Adrenal gland (tissue), 9 donors: ENCODE measurements at regions not wholly inside any gene's neighbourhood (a gene's known extent, or its start where the extent isn't known, plus 50 kb on each side); places are given as distances from the start of the nearest gene placed in this dataset.

ENCODE experiments used
- DNase-seq, 7 donors: peaks; one replicate each; pipeline ENCODE4 v3.0.0-alpha.2; 2019 to 2020
- H3K27ac ChIP-seq, 5 donors: fragments of 200-600 bp; sonication (generic) in 4 of 5; 1 replicate in 3 of 5; 2 replicates in 2 of 5; pipeline versions ENCODE4 v1.5.1 to v1.8.0; 2016 to 2020; ENCODE audit warnings: mild to moderate bottlenecking in 1 of 5
- H3K27me3 ChIP-seq: fragments of 200-600 bp; 2 replicates; pipeline ENCODE4 v1.8.0; 2021
- H3K36me3 ChIP-seq, 2 donors: fragments of 200-600 bp; replicated peaks in 1 of 2; 1 replicate in 1 of 2; 2 replicates in 1 of 2; pipeline versions ENCODE4 v1.5.1 to v1.8.0; 2018 to 2022
- H3K4me1 ChIP-seq, 2 donors: fragments of 200-600 bp; replicated peaks in 1 of 2; 1 replicate in 1 of 2; 2 replicates in 1 of 2; pipeline versions ENCODE4 v1.5.1 to v1.8.0; 2018 to 2021
- H3K4me3 ChIP-seq, 4 donors: fragments of 200-600 bp; sonication (generic) in 3 of 4; one replicate each; pipeline ENCODE4 v1.5.1; 2016 to 2018
- H3K9me3 ChIP-seq, 3 donors: fragments of 200-600 bp; sonication (generic) in 1 of 3; replicated peaks in 1 of 3; 1 replicate in 2 of 3; 2 replicates in 1 of 3; pipeline versions ENCODE4 v1.5.1 to v1.8.0; 2016 to 2021
- POLR2A ChIP-seq, 2 donors: fragments of 450-650 bp; IDR thresholded peaks; one replicate each; pipeline ENCODE4 v1.6.1; 2017; ENCODE audit warnings: antibody characterized with exemption in 2 of 2, mild to moderate bottlenecking in 2 of 2, moderate library complexity in 1 of 2
- WGBS, 4 donors: extraction: QIAGEN DNeasy Blood & Tissue Kit in 2 of 4; methylation state at CpG; one replicate each; pipeline versions ENCODE4 v1.1.5 to v1.1.7; 2013 to 2017; 5-methylcytosine and 5-hydroxymethylcytosine counted together
- intact Hi-C, 2 donors: fragments of 100-400 bp; cut with DNase I; formaldehyde crosslinking; loops; one replicate each; pipeline versions ENCODE4 v1.14.1 to v1.15.0; 2022 to 2023
- TF ChIP-seq, protein P1 (sequence below), 6 experiments: fragments of 450-650 bp in 4 of 6; fragments of 200-600 bp in 2 of 6; sonication (generic) in 1 of 6; IDR thresholded peaks; 1 replicate in 5 of 6; 2 replicates in 1 of 6; pipeline versions ENCODE4 v1.5.1 to v1.8.0; 2016 to 2021; ENCODE audit warnings: antibody characterized with exemption in 6 of 6, mild to moderate bottlenecking in 2 of 6, moderate library complexity in 1 of 6
- donor health status: healthy with polysubstance abuse.
- donor health status: Bipolar disorder and iron deficiency.
- donor health status: DM: yes; HTN: yes; CAD: no.
- donor health status: DM: no; HTN: no; CAD: no.
- donor health status: DM: no; HTN: no; CAD: no.

- H3K4me3 ChIP-seq = no peak overlapping the region
- no peaks in the 10 kb centered on the region for H3K9me3 ChIP-seq
- H3K27ac ChIP-seq = no peak overlapping the region
- intact Hi-C loops = no loop called here
- H3K4me1 ChIP-seq = no peaks in the 10 kb centered on the region
- no peak for DNase-seq
- no peaks in the 10 kb centered on the region for H3K36me3 ChIP-seq
- H3K27me3 ChIP-seq = no peaks in the 10 kb centered on the region
- TF ChIP-seq, protein P1, sequence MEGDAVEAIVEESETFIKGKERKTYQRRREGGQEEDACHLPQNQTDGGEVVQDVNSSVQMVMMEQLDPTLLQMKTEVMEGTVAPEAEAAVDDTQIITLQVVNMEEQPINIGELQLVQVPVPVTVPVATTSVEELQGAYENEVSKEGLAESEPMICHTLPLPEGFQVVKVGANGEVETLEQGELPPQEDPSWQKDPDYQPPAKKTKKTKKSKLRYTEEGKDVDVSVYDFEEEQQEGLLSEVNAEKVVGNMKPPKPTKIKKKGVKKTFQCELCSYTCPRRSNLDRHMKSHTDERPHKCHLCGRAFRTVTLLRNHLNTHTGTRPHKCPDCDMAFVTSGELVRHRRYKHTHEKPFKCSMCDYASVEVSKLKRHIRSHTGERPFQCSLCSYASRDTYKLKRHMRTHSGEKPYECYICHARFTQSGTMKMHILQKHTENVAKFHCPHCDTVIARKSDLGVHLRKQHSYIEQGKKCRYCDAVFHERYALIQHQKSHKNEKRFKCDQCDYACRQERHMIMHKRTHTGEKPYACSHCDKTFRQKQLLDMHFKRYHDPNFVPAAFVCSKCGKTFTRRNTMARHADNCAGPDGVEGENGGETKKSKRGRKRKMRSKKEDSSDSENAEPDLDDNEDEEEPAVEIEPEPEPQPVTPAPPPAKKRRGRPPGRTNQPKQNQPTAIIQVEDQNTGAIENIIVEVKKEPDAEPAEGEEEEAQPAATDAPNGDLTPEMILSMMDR (IDR thresholded peaks at IDR 0.05) = no peak
Measured at GRCh38 chr2:208594642-208595385, 188.2 kb downstream of the PTH2R start.

DNA sequence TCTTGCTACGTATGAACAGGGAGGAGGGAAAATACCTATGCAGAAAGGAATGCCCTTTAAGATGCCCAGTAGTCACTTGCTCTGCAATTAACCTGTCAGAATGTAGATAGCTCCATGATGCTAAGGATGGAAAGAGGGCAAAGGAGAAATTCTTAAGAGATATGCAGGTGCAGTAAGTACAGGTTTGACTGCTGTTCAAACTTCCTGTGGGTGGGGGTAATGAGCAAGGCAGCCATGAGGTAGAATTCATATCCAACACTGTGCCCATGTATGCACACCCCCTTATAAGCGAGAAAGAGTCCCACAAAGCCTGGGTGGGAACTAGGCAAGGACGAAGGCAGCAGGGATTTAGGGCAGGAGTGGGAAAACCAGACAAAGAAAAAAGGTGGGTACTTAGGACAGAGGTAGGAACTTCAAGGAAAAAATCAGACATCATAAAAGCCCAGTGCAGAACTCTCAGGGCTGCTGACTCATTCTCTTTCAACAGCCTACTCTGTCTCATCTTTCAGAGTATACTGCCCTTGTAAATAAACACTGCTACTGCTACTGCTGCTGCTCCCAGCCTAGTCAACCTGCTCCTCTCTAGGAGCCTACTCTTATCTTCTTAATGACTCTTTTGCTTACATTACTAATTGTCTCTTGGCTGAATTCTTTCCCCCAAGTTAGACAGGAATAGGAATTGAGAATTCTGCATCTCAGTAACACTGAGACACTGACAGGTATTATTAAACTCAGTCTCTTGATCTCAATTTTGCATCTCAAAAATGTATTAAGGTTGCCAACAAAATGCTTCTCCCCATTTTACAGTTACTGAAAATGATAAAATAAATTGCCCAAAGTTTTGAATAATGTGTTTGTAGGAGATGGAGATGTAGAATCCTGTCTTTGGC is 189.0 kb downstream of the PTH2R start:
- intact Hi-C loops = no loop called here
- TF ChIP-seq POLR2A (IDR thresholded peaks at IDR 0.05) = no peak
- TF ChIP-seq, protein P1 (IDR thresholded peaks at IDR 0.05) = no peak
- H3K36me3 ChIP-seq = no peaks in the 10 kb centered on the region
- H3K4me1 ChIP-seq = no peaks in the 10 kb centered on the region
- WGBS, 4 donors = 54 to 64% (median 57%) methylated on average over 3 of the region's 3 CpGs
- H3K27me3 ChIP-seq = no peaks in the 10 kb centered on the region
- H3K9me3 ChIP-seq = no peaks in the 10 kb centered on the region
- no peak for DNase-seq
- H3K27ac ChIP-seq = no peak overlapping the region
- no peak overlapping the region for H3K4me3 ChIP-seq

- no peak for DNase-seq
- Histone ChIP-seq H3K27ac (no peak overlapping the region), H3K36me3 (no peaks in the 10 kb centered on the region), H3K9me3 (no peaks in the 10 kb centered on the region), H3K27me3 (no peaks in the 10 kb centered on the region), H3K4me1 (no peaks in the 10 kb centered on the region), H3K4me3 (no peak overlapping the region)
- no peak for TF ChIP-seq POLR2A (IDR thresholded peaks at IDR 0.05)
- TF ChIP-seq, protein P1 (IDR thresholded peaks at IDR 0.05) = no peak
- 66 to 77% (median 73%) methylated on average over 4 of the region's 4 CpGs for WGBS, 4 donors
- intact Hi-C loops = no loop called here
Measured at GRCh38 chr2:208607694-208608093, 201.1 kb downstream of the PTH2R start.

DNA sequence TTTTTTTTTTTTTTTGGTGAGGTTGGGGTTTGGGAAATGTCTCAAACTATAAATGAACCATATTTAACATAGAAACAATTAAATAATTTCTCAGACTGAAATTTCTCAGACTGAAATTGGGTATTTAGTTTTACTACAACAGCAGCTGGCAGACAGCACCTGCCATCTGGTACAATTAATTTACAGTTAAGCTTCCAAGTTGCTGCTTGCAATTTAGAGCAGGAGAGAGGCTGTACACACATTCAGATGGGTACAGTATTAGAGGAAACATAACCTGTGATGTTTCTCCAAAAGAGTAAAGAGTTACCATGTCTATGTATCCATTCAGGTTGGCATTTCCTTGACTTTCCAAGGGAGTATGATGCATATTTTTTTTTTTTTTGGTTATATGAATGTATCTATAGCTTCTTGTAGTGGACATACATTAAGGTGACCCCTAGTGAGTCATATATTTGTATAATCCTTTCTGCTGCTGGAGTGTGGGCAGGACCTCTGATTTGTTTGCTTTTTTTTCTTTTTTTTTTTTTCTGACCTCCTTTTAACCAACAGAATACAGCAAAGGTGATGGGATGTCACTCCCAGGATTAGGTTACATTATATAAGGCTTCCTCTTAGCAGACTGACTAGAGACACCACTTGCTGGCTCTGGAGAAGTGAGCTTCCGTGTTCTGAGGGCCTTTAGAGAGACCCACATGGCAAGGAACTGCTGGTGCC is 201.7 kb downstream of the PTH2R start:
- H3K27me3 ChIP-seq = no peaks in the 10 kb centered on the region
- H3K4me3 ChIP-seq = no peak overlapping the region
- H3K4me1 ChIP-seq = no peaks in the 10 kb centered on the region
- intact Hi-C loops = no loop called here
- TF ChIP-seq, protein P1 (IDR thresholded peaks at IDR 0.05) = no peak
- no peak for TF ChIP-seq POLR2A (IDR thresholded peaks at IDR 0.05)
- no peaks in the 10 kb centered on the region for H3K36me3 ChIP-seq
- no peak overlapping the region for H3K27ac ChIP-seq
- 51 to 83% (median 69%) methylated on average over 1 of the region's 1 CpG for WGBS, 4 donors
- DNase-seq = no peak
- H3K9me3 ChIP-seq = no peaks in the 10 kb centered on the region
